HG02840 (cell line): ENCODE measurements at regions not wholly inside any gene's neighbourhood (a gene's known extent, or its start where the extent isn't known, plus 50 kb on each side); places are given as distances from the start of the nearest gene placed in this dataset.

Source experiments
- ATAC-seq: cut with Tn5 transposase; IDR thresholded peaks from one replicate; pipeline ENCODE4 v1.9.1; 2021; ENCODE audit warnings: mild to moderate bottlenecking, moderate library complexity, moderate number of reproducible peaks; ENCODE audit not compliant: unreplicated experiment, low FRiP score

GRCh38 chr3:147915057-147915456 is 505.9 kb downstream of the ZIC1 start:
- no peak for ATAC-seq

GRCh38 chr3:147919496-147919895 is 510.3 kb downstream of the ZIC1 start:
- ATAC-seq: no peak

DNA sequence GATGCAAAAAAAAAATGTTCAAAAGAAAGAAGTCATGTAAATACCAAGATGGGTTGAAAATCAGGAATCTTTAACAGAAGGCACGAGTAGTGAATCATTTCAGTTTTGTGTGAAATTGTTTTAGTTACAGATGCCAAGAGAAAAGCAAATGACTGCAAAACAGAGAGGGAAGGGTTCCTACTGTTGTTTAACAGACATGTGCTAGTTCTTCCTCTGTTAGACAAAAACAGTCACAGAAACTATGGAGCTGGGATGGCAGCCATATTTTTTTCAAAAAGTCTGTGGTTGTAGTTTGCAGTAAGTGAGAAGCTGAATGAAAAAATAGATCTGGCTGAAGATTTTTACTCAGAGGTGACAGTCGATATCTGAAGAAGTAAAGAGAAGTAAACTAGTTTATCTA is 511.9 kb downstream of the ZIC1 start:
- ATAC-seq: no peak

DNA sequence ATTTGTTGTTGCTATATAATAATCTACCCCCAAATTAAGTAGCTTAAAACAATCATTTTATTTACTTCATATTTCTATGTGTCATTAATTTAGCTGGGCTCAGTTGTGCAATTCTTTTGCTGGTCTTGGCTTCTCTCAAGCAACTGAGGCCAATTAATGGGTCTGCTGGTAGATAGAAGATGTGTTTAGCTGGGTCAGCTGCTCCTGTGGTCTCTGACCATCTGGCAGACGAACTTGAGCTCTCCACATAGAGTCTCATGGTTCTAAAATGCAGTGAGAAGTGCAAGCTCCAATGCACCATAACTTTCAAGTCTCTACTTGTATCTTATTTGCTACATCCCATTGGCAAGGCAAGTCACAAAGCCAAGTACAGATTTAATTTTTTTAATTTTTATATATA is 515.6 kb downstream of the ZIC1 start:
- ATAC-seq: no peak

- no peak for ATAC-seq
Measured at GRCh38 chr3:147925272-147925671, 516.1 kb downstream of the ZIC1 start.

DNA sequence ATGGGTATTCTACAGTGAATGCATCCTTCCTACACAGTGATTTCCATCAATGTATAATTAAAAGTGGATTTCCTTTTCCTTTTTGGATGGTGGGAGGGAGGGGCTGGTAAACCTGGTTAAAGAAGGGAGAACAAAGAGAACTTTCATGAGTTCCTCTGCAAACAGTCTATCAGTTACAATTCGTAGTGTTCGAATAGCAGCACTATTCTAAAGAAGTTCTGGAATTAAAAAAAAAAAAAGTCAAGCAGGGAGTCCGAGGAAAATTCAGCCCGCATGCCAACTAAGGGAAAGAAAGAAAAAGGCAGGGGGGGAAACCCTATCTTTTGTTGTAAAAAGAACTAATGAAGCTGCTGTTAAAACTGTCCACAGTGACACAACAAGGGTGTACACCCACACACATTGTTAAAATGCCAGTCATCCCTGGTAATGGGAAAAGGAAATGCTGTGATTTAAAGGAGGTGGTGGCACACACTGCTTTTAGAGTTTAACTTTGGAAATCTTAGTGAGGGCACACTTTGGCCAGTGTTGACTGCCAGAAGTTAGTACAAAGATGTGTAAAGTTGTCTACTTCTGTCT is 521.2 kb downstream of the ZIC1 start:
- no peak for ATAC-seq

DNA sequence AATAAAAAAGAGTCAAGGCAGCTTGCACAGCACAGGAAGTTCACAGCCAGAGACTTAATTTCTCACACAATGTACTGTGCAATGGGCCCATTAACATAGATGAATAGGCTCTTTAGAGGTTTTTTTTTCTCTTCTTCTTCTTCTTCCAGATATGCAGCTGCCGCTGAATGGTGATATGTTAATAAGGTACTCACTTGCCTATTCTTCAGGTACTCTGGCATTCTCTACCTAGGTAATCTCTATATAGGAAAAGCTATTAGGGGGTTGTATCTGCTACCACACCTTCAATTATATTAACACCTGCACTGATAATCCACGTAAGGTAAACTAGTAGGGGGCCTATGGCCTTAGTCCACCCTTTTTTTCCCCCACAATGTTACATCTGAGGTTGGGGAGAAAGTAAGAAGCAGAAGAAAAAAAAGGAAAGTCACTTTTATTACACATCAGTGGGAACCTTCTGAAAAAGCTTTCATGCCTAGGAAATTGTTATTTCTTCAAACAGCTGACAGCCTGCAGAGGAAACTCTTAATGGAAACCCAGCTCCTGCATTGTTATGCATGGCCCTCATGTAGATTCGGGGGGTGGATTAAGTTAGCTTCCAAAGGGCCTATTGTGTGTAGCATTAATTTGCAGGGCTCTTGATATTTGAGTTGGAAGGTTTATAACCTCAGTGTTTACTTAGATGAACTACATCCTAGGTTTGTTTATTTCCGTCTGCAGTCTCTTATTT is 525.5 kb downstream of the ZIC1 start:
- no peak for ATAC-seq

- ATAC-seq: no peak
Measured at GRCh38 chr3:147937341-147937740, 528.2 kb downstream of the ZIC1 start.

- ATAC-seq: no peak
Measured at GRCh38 chr3:147937891-147938290, 528.7 kb downstream of the ZIC1 start.

DNA sequence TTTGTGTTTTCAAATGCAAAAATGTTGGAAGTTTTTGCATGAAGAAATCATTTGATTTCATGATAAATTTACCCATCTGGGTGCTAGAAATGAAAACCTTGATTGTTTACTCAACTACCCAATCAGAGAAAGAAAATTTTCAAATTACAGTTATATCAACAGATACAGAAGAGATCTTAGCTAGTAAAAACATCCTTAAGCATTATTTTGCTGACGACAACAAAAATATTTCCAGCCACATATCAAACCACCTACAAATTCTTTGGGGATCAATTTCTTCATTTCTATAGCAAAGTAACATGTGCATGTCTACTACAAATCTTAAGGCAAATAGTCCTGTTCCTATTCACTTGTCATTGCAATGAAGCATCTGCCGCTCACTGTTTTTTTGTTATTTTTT is 530.3 kb downstream of the ZIC1 start:
- ATAC-seq: no peak

DNA sequence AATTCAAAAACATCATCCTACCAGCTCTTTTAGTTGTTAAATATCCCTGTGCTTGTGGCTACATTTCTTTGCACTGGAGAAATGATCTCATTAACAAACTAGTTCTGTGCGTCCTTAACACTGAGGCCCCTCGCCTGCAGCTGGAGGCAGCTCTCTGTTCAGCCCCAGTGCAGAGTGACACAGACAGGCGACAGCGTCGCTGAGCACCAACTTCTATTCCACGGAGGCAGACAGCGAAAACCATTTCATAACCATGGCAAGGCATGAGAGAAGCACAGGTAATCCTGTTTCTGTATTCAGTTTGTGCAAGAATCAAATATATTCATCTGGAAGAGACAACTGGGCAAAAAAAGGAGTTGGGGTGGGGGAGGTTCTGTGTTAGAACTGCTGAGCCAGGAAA is 530.7 kb downstream of the ZIC1 start:
- ATAC-seq: no peak

GRCh38 chr3:147940405-147941193 is 531.4 kb downstream of the ZIC1 start:
- no peak for ATAC-seq

DNA sequence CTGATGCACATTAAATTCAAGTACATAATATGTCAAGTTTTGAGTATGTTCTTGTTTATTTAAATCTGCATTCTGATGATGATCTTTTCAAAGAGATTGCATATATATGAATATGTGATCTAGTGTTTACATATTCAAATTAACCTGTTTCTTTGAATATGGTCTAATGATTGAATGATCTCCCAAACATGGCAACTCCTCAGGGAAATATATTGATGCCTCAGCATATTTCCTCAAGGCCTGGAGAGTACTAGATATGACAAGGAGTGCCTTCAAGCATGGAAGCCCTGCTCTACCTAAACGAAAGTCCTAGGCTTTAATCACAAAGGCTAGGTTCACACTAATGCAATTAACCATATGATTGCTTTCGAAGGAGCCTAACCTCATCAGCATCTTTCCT is 532.8 kb downstream of the ZIC1 start:
- no peak for ATAC-seq

GRCh38 chr3:147943265-147943945 is 534.2 kb downstream of the ZIC1 start:
- no peak for ATAC-seq

GRCh38 chr3:147945968-147946519 is 536.9 kb downstream of the ZIC1 start:
- no peak for ATAC-seq

DNA sequence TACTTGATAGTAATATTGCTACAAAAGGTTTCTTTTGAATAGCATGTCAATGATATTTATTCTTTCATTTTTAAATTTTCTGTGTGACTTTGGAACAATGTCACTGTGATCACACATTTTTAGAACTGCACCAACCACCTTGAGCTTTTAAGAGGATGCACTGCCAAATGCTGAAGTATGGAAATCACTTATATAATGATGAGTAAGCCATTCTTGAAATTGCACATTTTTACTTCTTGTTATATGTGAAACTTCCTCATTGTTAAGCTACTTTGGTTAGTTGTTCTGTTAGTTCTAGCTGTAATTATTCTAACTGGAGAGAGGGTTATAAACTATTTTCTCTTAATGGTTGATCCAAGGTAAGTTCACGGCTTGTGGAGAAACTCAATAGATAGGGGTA is 547.5 kb downstream of the ZIC1 start:
- no peak for ATAC-seq

DNA sequence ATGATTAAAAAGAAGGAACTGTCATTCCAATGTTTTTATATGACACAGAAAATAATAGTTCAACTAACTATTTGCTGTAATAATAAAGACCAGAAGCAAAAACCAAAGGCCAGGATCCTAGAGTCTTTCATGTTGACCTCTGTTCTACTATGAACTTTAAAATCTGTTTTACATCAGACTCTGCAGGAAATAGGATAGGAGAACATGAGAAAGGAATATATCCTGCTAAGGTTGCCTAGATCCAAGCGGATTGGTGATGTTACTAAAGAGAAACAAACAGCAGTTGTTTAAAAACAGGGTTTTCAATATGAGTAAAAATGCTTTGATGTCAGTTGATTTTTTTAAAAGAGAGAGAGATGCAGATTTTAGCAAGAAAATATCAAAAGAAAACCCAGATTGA is 549.6 kb downstream of the ZIC1 start:
- ATAC-seq: no peak

DNA sequence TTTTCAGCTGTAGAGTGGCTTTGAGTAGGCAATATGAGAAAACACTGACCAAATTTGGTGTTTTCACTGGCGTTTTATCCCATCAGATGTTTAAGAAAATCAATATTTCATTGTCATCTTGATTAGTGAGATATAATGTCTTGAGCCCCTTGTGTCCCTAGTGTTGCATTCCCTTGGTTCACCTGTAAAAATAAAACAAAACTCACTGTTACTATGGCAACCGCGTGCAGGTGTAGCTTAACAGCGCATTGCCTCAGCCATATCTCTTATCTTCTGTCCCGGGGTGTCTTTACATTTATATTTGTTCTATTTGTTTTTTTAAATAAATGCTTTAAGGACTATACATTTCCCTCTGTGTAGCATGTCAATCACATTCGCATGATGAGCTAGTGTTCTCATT is 551.6 kb downstream of the ZIC1 start:
- ATAC-seq: no peak

DNA sequence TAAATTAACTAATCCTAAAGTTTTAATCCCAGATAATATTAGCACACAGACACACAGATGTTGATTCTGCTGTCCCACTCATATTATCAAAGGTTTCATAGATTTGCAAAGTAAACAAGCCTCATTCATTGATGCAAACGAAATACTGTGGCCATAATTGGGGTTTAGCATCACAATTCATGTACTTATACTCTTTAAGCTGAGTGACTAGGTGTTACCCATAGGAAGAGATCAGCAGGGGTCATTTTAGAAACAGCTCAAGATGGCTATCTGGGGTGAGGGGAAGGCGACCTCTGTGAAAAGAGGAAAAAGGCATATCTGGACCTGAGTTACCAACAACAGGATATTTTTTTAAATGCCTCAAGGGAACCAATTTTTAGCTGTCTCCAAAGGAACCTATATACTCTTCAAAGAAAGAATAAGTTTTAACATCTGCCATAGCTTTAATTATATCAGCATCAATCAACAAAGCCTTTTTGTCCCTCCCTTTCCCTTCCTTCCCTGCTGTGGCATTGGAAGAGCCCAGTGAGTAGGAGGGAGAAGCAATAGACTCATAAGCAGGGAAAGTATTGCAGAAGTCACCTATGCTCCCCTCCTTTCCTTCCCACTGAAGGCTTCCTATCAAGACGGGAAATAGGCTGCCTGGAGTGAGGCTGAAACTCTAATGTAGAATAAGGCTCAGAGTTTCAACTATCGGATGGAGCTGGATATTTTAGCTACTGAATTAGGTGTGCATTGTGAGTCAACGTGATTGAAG is 553.4 kb downstream of the ZIC1 start:
- no peak for ATAC-seq

DNA sequence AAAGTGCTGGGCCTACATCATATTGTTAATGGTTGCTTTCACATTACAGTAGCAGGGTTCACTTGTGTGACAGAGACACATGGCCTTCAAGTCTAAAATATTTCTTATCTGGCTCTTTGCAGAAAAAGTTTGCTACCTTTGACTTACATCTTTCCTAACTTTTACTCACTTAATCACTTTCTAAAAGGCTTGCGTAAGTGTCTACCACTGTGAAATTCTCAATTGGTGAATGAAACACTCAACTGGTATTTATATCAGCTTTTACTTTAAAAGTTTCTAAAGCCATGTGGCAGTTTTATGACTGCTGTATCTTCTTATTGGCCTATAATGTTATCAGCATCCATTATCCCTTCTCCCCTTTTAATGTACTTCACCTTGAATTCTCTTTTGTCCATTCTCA is 554.5 kb downstream of the ZIC1 start:
- no peak for ATAC-seq
